GM12891 (cell line): ENCODE measurements at regions not wholly inside any gene's neighbourhood (a gene's known extent, or its start where the extent isn't known, plus 50 kb on each side); places are given as distances from the start of the nearest gene placed in this dataset.

Experiments used
- POLR2A ChIP-seq: IDR thresholded peaks from 2 replicates; pipeline ENCODE4 v1.6.1; 2011; ENCODE audit warnings: low read depth, low read length, control low read depth
- POLR2AphosphoS5 ChIP-seq: IDR thresholded peaks from 2 replicates; pipeline ENCODE4 v1.6.1; 2011; ENCODE audit warnings: low read depth, low read length, control low read depth
- POU2F2 ChIP-seq: IDR thresholded peaks from 2 replicates; pipeline ENCODE4 v1.6.1; 2011; ENCODE audit warnings: low read depth, mild to moderate bottlenecking, control low read depth, low read length, moderate library complexity
- SPI1 ChIP-seq: IDR thresholded peaks from 2 replicates; pipeline ENCODE4 v1.6.1; 2011; ENCODE audit warnings: low read depth, low read length, control low read depth
- TAF1 ChIP-seq: IDR thresholded peaks from 2 replicates; pipeline ENCODE4 v1.6.1; 2011; ENCODE audit warnings: low read depth, low read length, control low read depth

GRCh38 chr11:134592391-134592990 lies 180.4 kb upstream of the B3GAT1 start:
- TF ChIP-seq TAF1, result no peak
- no peak for TF ChIP-seq POLR2A
- no peak for TF ChIP-seq POLR2AphosphoS5
- TF ChIP-seq POU2F2, result no peak
- no peak for TF ChIP-seq SPI1
